ENCODE measurements at regions not wholly inside any gene's neighbourhood (a gene's known extent, or its start where the extent isn't known, plus 50 kb on each side); places are given as distances from the start of the nearest gene placed in this dataset.

DNA sequence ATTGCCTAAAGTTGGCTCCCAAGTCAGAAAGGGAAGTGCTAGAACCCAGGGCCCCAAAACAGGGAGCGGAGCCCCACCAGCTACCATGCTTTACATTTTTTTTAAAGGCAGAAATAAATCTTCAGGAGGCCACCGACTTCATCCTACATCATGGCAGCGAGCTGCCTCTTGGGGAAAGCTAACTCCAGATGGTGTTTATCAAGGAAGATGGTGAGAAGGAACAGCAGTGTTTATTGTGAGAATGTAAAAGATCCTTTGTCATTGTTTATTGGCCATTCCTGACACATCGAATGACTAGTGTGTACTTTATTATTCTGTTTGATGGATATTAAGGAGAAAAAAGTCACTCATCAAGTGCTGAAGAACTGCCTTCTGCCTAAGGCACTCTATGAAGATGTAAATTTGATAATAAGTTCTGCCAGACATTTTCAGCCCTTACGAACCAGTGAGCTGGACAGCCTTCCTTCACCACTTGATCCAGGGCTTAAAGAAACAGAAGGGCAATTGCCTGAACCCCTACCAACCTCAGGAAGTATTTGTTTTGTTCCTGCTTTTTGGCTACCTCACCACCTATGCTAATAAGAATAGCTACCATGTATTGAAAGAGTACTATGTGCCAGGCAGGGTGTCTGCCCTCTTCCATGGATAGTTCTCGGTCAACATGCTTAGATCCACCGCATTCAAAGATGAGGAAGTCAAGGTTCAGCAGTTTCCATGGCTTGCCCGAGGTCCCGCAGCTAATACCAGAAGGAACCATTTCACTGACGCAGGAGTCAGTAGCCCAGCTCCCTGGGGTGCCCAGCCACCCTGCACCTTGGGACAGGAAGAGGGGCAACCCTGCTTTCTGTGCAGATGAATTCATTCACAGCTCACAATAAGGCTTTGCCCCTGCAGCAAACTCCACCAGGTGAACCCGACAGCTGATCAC lies 194.7 kb upstream of the RREB1 start:
- DNase-seq (ENCODE audit: low read depth in 2 of 2), result peak in 1 of 2 donors; percentile 12
- TF ChIP-seq, protein P1, sequence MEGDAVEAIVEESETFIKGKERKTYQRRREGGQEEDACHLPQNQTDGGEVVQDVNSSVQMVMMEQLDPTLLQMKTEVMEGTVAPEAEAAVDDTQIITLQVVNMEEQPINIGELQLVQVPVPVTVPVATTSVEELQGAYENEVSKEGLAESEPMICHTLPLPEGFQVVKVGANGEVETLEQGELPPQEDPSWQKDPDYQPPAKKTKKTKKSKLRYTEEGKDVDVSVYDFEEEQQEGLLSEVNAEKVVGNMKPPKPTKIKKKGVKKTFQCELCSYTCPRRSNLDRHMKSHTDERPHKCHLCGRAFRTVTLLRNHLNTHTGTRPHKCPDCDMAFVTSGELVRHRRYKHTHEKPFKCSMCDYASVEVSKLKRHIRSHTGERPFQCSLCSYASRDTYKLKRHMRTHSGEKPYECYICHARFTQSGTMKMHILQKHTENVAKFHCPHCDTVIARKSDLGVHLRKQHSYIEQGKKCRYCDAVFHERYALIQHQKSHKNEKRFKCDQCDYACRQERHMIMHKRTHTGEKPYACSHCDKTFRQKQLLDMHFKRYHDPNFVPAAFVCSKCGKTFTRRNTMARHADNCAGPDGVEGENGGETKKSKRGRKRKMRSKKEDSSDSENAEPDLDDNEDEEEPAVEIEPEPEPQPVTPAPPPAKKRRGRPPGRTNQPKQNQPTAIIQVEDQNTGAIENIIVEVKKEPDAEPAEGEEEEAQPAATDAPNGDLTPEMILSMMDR (IDR thresholded peaks at IDR 0.05; ENCODE audit: low read depth, low read length), result no peak
- H3K4me3 ChIP-seq (replicated peaks in 1 of 2; ENCODE audit: low read depth in 2 of 2, low read length in 2 of 2), result no peak overlapping the region

DNA sequence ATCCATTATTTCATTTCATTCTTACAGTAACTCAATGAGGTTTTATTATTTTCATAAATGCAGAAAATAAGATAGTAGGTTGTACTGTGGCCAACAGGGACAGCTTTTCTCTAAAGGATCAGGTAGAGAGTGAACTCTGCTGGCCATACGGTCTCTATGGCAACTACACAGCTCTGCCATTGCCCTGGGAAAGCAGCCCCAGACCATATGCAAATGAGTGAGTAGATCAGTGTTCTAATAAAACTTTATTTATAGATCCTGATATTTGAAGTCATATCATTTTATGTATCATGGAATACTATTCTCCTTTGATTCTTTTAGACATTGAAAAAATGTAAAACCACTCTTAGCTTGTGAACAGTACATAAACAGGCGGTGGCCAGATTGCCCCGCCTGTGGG lies 192.5 kb upstream of the RREB1 start:
- DNase-seq (ENCODE audit: low read depth in 2 of 2), result peak; percentile 22 to 24
- H3K4me3 ChIP-seq (replicated peaks in 1 of 2; ENCODE audit: low read depth in 2 of 2, low read length in 2 of 2), result peak overlapping the region in 1 of 2 donors; percentile 15
- TF ChIP-seq, protein P1 (IDR thresholded peaks at IDR 0.05; ENCODE audit: low read depth, low read length), result no peak

DNA sequence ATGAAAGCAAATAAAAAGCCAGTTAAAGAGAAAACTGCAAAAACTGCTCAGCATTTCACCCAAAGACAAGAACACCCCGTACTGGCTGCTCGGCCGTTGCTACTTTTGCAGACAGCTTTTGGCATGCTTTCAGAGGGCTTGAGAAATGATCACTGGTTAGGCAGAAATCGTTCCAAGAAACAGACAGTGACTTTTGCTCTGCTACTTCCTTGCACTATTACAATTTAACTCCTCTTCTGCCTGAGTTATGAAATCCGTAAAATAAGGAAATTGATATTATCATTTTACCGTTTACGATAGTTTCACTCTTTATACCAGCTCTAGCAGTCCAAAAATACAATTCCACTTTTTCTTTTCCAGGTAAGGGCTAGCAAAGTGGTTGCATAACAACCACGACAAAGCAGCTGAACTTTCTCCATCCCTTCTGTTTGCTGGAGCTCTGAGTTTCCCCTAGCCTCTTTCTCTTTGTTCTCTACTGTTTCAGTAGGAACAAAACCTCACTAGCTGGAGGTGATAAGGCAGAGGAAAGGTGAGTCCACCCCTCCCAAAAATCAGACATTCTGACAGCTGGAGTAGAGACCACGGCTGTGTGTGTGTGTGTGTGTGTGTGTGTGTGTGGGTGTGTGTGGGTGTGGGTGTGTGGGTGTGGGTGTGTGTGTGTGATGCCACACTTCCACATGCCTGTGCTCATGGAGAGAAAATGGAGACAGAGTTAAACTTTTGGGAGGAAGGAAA lies 191.8 kb upstream of the RREB1 start:
- TF ChIP-seq, protein P1 (IDR thresholded peaks at IDR 0.05; ENCODE audit: low read depth, low read length), result no peak
- peak; percentile 68 to 87 for DNase-seq (ENCODE audit: low read depth in 2 of 2)
- H3K4me3 ChIP-seq (replicated peaks in 1 of 2; ENCODE audit: low read depth in 2 of 2, low read length in 2 of 2), result peak overlapping the region; percentile 19 to 21

DNA sequence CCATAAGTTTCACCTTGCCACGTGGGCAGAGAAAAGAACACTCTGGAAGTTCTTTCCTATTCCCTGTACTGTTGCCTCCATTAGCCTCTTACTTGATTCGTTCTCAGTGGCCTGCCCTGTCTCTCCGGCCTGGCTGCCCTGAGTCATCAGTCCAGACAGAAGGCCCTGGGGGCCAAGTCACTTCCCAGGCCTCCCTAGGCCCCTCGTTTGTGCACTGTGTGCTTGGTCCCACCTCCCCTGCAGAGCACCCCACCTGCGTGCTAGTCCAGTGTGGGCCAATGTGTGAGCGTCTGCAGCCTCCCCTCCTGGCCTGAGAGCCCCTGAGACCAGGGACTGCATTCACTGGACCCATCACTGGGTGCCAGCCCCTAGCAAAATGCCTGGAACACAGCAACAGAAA lies 191.2 kb upstream of the RREB1 start:
- peak in 1 of 2 donors; percentile 43 for DNase-seq (ENCODE audit: low read depth in 2 of 2)
- TF ChIP-seq, protein P1 (IDR thresholded peaks at IDR 0.05; ENCODE audit: low read depth, low read length), result no peak
- no peak overlapping the region for H3K4me3 ChIP-seq (replicated peaks in 1 of 2; ENCODE audit: low read depth in 2 of 2, low read length in 2 of 2)

DNA sequence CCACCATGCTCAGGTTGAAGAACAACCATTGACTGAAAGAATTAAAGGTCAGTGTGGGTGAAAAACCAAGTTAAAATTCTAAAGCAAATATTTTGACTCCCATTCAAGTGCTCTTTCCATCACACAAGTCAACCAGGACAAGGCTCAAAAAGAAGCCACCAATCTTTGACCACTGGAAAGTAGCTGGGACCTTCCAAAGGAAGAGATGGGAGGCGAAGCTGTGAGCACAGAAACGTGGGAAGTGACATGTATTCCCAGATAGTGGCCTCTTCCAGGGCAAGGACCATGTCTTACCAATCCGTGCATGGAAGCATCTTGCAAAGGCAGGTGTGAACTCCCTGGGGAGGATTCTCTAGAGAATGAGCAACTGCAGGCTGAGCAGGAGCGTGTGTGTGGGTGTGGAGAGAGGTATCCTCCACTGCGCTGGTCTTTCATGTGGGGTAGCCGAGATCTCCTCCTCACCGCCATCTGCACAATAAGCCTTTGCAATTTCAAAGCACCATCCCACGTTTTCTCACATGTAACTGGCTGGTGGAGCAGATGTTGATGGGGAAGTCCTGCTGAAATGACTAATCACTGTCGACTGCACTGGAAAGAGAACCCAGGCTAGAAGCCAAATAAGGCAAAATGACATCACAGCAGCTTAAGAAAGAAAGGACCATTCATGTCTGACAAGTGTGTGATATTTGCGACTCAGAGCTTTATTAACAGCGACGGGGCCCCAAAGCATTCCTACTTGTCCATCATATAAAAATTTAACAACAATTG lies 189.4 kb upstream of the RREB1 start:
- DNase-seq (ENCODE audit: low read depth in 2 of 2), result peak; percentile 69 to 88
- TF ChIP-seq, protein P1 (IDR thresholded peaks at IDR 0.05; ENCODE audit: low read depth, low read length), result no peak
- H3K4me3 ChIP-seq (replicated peaks in 1 of 2; ENCODE audit: low read depth in 2 of 2, low read length in 2 of 2), result no peak overlapping the region

DNA sequence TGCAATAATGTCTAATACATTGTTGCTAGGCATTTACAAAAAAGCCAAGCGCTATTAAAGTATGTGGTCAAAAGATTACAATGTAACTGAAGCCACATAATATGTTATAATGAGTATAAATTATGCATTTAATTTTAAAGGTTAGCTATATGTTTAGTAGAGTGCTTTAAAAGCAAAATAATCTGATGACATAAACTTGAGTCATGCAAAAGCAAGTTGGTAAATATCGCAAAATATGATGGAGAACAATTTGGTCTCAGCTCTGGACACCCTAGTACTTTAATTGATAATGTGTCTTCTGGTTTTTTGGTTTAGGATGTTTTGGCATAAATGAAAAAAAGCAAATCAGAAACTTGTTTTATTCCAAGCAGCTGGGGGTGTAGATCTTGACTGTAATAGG lies 188.6 kb upstream of the RREB1 start:
- TF ChIP-seq, protein P1 (IDR thresholded peaks at IDR 0.05; ENCODE audit: low read depth, low read length), result no peak
- DNase-seq (ENCODE audit: low read depth in 2 of 2), result peak in 1 of 2 donors; percentile 5
- H3K4me3 ChIP-seq (replicated peaks in 1 of 2; ENCODE audit: low read depth in 2 of 2, low read length in 2 of 2), result no peak overlapping the region
